Neural crest cell (in vitro differentiated cells): ENCODE measurements at regions not wholly inside any gene's neighbourhood (a gene's known extent, or its start where the extent isn't known, plus 50 kb on each side); places are given as distances from the start of the nearest gene placed in this dataset.
A peak's percentile ranks its signal among the peaks of the same experiment; 100 is the strongest.

Source experiments
- DNase-seq: peaks from one replicate; pipeline ENCODE4 v3.0.0; 2021; ENCODE audit warnings: low read depth, mixed read lengths, low spot score
- H3K27ac Mint-ChIP-seq: one replicate; pipeline ENCODE4 v1.8.0; 2021; ENCODE audit warnings: mild to moderate bottlenecking, mixed read lengths; ENCODE audit not compliant: unreplicated experiment
- H3K27me3 Mint-ChIP-seq: 2 replicates; pipeline ENCODE4 v1.8.0; 2021; ENCODE audit warnings: low read depth, mild to moderate bottlenecking, mixed read lengths
- H3K36me3 Mint-ChIP-seq: 2 replicates; pipeline ENCODE4 v1.8.0; 2021; ENCODE audit warnings: low read depth, mild to moderate bottlenecking, mixed read lengths
- H3K4me1 Mint-ChIP-seq: 2 replicates; pipeline ENCODE4 v1.8.0; 2021; ENCODE audit warnings: mixed read lengths
- H3K4me3 Mint-ChIP-seq: one replicate; pipeline ENCODE4 v1.8.0; 2021; ENCODE audit warnings: mild to moderate bottlenecking, mixed read lengths
- H3K9me3 Mint-ChIP-seq: 2 replicates; pipeline ENCODE4 v1.8.0; 2021; ENCODE audit warnings: mixed read lengths
- CTCF ChIP-seq: fragments of 200-600 bp; sonication (generic); conservative IDR thresholded peaks from 2 replicates; pipeline ENCODE4 v1.5.0; 2021; ENCODE audit warnings: antibody characterized with exemption, mild to moderate bottlenecking

- H3K9me3 Mint-ChIP-seq: no peaks in the 10 kb centered on the region
- no peaks in the 10 kb centered on the region for H3K4me1 Mint-ChIP-seq
- H3K4me3 Mint-ChIP-seq: no peak overlapping the region
- no peak for DNase-seq
- no peaks in the 10 kb centered on the region for H3K27me3 Mint-ChIP-seq
- no peak overlapping the region for H3K27ac Mint-ChIP-seq
- no peaks in the 10 kb centered on the region for H3K36me3 Mint-ChIP-seq
- TF ChIP-seq CTCF: no peak
These were observed 311.2 kb upstream of the PIK3R1 start for GRCh38 chr5:67904366-67904765.

DNA sequence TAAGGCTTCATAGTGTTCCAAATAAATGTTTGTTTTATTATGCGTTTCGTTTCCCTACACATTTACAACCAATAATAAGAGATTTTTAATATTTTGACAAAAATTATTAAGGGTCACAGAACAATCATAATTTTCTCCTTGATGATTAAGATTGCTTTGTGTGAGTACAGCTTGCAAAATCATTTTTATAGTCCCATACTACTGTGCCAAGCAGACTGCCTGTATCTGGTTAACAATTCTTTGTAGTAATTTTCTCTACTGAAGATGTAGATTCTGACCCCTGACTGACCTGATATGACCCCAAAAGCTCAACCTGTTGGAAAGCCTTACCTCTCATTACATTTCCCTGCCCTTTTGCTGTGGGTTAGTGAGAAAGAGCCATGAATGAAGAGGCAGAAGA lies 311.9 kb upstream of the PIK3R1 start:
- TF ChIP-seq CTCF: no peak
- Mint-ChIP-seq H3K27ac (no peak overlapping the region), H3K9me3 (no peaks in the 10 kb centered on the region), H3K27me3 (no peaks in the 10 kb centered on the region), H3K4me3 (no peak overlapping the region), H3K36me3 (no peaks in the 10 kb centered on the region), H3K4me1 (no peaks in the 10 kb centered on the region)
- DNase-seq: no peak

- H3K27me3 Mint-ChIP-seq: no peaks in the 10 kb centered on the region
- H3K36me3 Mint-ChIP-seq: no peaks in the 10 kb centered on the region
- DNase-seq: no peak
- no peak overlapping the region for H3K27ac Mint-ChIP-seq
- H3K4me3 Mint-ChIP-seq: no peak overlapping the region
- H3K9me3 Mint-ChIP-seq: no peaks in the 10 kb centered on the region
- no peak for TF ChIP-seq CTCF
- no peaks in the 10 kb centered on the region for H3K4me1 Mint-ChIP-seq
These were observed 312.4 kb upstream of the PIK3R1 start for GRCh38 chr5:67903121-67903520.

DNA sequence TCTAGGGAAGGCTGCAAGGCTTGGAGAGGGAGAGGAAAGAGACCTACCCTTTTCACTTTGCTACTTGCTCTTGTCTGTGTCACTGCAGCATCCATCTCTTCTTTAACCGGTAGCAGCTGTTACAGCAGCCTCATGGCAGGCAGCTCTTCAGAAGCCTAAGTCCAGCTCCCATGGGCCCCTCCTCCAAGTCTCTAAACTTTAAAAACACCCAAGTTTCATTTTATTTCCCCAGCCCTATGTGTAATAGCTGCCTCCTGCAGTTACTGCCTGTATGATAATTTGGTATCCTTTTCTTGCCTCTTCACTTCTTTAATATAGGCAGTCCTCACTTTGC lies 313.1 kb upstream of the PIK3R1 start:
- no peaks in the 10 kb centered on the region for H3K4me1 Mint-ChIP-seq
- H3K9me3 Mint-ChIP-seq: no peaks in the 10 kb centered on the region
- H3K36me3 Mint-ChIP-seq: no peaks in the 10 kb centered on the region
- H3K27me3 Mint-ChIP-seq: no peaks in the 10 kb centered on the region
- H3K4me3 Mint-ChIP-seq: no peak overlapping the region
- peak overlapping the region; percentile 53 for H3K27ac Mint-ChIP-seq
- TF ChIP-seq CTCF: no peak
- DNase-seq: no peak

- H3K36me3 Mint-ChIP-seq: no peaks in the 10 kb centered on the region
- no peak for DNase-seq
- H3K27me3 Mint-ChIP-seq: no peaks in the 10 kb centered on the region
- H3K9me3 Mint-ChIP-seq: no peaks in the 10 kb centered on the region
- H3K27ac Mint-ChIP-seq: peak overlapping the region; percentile 53
- no peak for TF ChIP-seq CTCF
- no peaks in the 10 kb centered on the region for H3K4me1 Mint-ChIP-seq
- H3K4me3 Mint-ChIP-seq: no peak overlapping the region
These were observed 313.6 kb upstream of the PIK3R1 start for GRCh38 chr5:67901814-67902496.

- no peaks in the 10 kb centered on the region for H3K27me3 Mint-ChIP-seq
- H3K4me3 Mint-ChIP-seq: no peak overlapping the region
- H3K9me3 Mint-ChIP-seq: peaks cover 10% of the 10 kb centered on the region
- DNase-seq: no peak
- no peaks in the 10 kb centered on the region for H3K4me1 Mint-ChIP-seq
- no peak for TF ChIP-seq CTCF
- H3K27ac Mint-ChIP-seq: no peak overlapping the region
- peaks cover 7% of the 10 kb centered on the region for H3K36me3 Mint-ChIP-seq
These were observed 315.0 kb upstream of the PIK3R1 start for GRCh38 chr5:67900514-67900913.
